ENCODE measurements at regions not wholly inside any gene's neighbourhood (a gene's known extent, or its start where the extent isn't known, plus 50 kb on each side); places are given as distances from the start of the nearest gene placed in this dataset.

DNA sequence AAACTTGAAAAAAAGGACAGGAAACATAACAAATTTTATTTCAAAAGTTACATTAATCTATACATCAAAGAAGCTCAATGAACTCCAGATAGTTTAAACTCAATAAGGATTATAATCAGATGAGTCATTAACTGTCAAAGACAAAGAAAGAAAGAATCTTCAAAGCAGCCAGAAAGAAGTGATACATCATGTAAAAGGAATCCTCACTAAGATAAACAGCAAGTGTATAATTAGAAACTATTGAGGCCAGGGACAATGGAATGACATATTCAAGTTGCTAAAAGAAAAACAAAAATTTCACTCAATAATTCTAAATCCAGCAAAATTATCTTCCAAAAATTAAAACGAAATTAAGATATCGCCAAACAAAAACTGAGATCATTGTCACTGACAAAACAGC, 161.6 kb upstream of the NWD2 start:
- H3K36me3 ChIP-seq, result no peaks in the 10 kb centered on the region
- intact Hi-C loops (cut with DNase I), result no loop called here
- no peaks in the 10 kb centered on the region for H3K4me1 ChIP-seq
- H3K27me3 ChIP-seq, result no peaks in the 10 kb centered on the region
- H3K4me3 ChIP-seq, result no peak overlapping the region
- FAIRE-seq, result no peak
- WGBS, 2 donors, result 65 to 81% methylated on average over 2 of the region's 2 CpGs
- no peaks in the 10 kb centered on the region for H3K9me3 ChIP-seq
- H3K27ac ChIP-seq, result no peak overlapping the region
- ATAC-seq, result no peak
- TF ChIP-seq, protein P1, sequence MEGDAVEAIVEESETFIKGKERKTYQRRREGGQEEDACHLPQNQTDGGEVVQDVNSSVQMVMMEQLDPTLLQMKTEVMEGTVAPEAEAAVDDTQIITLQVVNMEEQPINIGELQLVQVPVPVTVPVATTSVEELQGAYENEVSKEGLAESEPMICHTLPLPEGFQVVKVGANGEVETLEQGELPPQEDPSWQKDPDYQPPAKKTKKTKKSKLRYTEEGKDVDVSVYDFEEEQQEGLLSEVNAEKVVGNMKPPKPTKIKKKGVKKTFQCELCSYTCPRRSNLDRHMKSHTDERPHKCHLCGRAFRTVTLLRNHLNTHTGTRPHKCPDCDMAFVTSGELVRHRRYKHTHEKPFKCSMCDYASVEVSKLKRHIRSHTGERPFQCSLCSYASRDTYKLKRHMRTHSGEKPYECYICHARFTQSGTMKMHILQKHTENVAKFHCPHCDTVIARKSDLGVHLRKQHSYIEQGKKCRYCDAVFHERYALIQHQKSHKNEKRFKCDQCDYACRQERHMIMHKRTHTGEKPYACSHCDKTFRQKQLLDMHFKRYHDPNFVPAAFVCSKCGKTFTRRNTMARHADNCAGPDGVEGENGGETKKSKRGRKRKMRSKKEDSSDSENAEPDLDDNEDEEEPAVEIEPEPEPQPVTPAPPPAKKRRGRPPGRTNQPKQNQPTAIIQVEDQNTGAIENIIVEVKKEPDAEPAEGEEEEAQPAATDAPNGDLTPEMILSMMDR (IDR thresholded peaks at IDR 0.05), result no peak
- no peak for DNase-seq

GRCh38 chr4:37095925-37096324, 148.6 kb upstream of the NWD2 start:
- TF ChIP-seq, protein P1 (IDR thresholded peaks at IDR 0.05), result no peak
- WGBS, 2 donors, result 87 to 89% methylated on average over 1 of the region's 1 CpG
- intact Hi-C loops (cut with DNase I), result no loop called here
- no peaks in the 10 kb centered on the region for H3K4me1 ChIP-seq
- ATAC-seq (no peak), DNase-seq (no peak), FAIRE-seq (no peak)
- H3K36me3 ChIP-seq, result no peaks in the 10 kb centered on the region
- H3K9me3 ChIP-seq, result no peaks in the 10 kb centered on the region
- peaks cover 0 to 3% (median 0%) of the 10 kb centered on the region in 4 donors for H3K27me3 ChIP-seq
- H3K4me3 ChIP-seq, result no peak overlapping the region
- no peak overlapping the region for H3K27ac ChIP-seq

DNA sequence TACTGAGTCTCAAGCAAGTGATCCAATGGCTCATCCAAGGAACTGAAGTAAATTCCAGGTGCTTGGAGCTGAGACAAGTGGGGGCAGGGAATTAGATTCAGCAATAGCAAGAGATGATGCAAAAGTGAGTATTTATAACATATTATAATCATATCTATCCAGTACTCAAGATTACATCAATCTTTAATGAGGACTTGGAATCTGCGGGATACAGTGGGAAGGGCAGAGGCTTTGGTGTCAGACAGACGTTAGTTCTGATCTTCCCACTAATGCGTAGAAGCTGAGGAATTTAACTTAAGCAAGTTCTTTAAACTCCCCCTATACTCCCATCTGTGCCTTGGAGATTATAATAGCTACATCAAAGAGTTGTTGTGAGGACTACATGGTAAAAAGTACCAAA, 143.4 kb upstream of the NWD2 start:
- ATAC-seq, result no peak
- 66 to 72% methylated on average over 3 of the region's 3 CpGs for WGBS, 2 donors
- no peak for FAIRE-seq
- Histone ChIP-seq H3K4me1 (no peaks in the 10 kb centered on the region), H3K4me3 (no peak overlapping the region), H3K36me3 (no peaks in the 10 kb centered on the region), H3K9me3 (no peaks in the 10 kb centered on the region), H3K27ac (no peak overlapping the region), H3K27me3 (peaks cover 0 to 3% (median 0%) of the 10 kb centered on the region in 4 donors)
- intact Hi-C loops (cut with DNase I), result no loop called here
- DNase-seq, result no peak
- TF ChIP-seq, protein P1 (IDR thresholded peaks at IDR 0.05), result no peak

DNA sequence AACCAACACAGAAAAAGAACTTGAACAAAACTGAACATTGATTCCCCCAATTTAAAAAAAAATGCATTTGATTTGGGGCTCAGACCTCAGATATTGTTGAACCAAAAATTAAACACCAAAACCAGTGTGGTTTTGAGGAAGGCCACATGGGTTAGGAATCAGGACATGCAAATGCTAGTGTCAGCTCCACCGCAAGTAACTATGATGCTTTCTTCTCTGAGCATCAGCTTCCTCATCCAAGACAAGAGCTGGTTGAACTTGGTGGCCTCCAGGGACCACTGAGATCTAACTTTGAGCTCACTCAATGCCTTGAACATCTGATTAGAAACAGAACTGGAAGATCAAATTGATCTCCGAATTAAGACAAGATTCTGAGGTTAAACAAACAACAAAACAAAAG, 142.9 kb upstream of the NWD2 start:
- H3K27me3 ChIP-seq, result peaks cover 0 to 3% (median 0%) of the 10 kb centered on the region in 4 donors
- intact Hi-C loops (cut with DNase I), result no loop called here
- H3K4me3 ChIP-seq, result no peak overlapping the region
- DNase-seq (no peak), FAIRE-seq (no peak), ATAC-seq (no peak)
- no peaks in the 10 kb centered on the region for H3K9me3 ChIP-seq
- no peak overlapping the region for H3K27ac ChIP-seq
- H3K36me3 ChIP-seq, result no peaks in the 10 kb centered on the region
- H3K4me1 ChIP-seq, result no peaks in the 10 kb centered on the region
- 60 to 64% methylated on average over 2 of the region's 2 CpGs for WGBS, 2 donors
- TF ChIP-seq, protein P1 (IDR thresholded peaks at IDR 0.05), result no peak

DNA sequence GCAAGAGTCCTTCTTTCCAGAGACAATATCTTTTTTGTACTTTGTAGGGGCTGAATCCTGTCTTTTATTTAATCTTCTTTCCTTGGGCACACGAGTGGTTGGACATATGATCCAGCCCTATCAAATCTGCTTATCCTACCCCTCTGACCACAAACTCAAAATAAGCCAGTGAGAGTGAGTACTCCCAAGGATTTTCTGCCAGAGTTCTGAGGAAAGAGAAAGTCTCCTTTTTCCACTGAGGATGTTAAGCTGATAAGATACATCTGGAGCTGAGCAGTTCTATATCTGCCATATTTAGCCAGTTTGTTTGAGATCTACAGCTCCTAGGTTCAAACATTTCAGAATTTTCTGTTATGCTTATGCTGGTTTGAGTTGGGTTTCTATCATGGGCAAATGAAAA, 134.8 kb upstream of the NWD2 start:
- H3K4me1 ChIP-seq, result no peaks in the 10 kb centered on the region
- no peaks in the 10 kb centered on the region for H3K9me3 ChIP-seq
- H3K36me3 ChIP-seq, result no peaks in the 10 kb centered on the region
- no peak overlapping the region for H3K27ac ChIP-seq
- intact Hi-C loops (cut with DNase I), result no loop called here
- H3K27me3 ChIP-seq, result no peaks in the 10 kb centered on the region
- ATAC-seq, result no peak
- no peak for FAIRE-seq
- WGBS, 2 donors, result 11 to 26% methylated on average over 1 of the region's 1 CpG
- no peak for DNase-seq
- H3K4me3 ChIP-seq, result no peak overlapping the region
- TF ChIP-seq, protein P1 (IDR thresholded peaks at IDR 0.05), result no peak
